T-helper 1 cell treated with Interleukin-12 subunit alpha and Interleukin-12 subunit beta and Interleukin-4 antibody, amounts not matched to agents 30 μg/mL and 1 μg/mL, for 36 hours (primary cell): ENCODE measurements at regions not wholly inside any gene's neighbourhood (a gene's known extent, or its start where the extent isn't known, plus 50 kb on each side); places are given as distances from the start of the nearest gene placed in this dataset.

Experiments used
- H3K27ac Mint-ChIP-seq: one replicate; pipeline ENCODE4 v1.8.0; 2021; ENCODE audit warnings: mild to moderate bottlenecking, mixed read lengths
- H3K27me3 Mint-ChIP-seq: one replicate; pipeline ENCODE4 v1.8.0; 2021; ENCODE audit warnings: low read depth, mixed read lengths
- H3K36me3 Mint-ChIP-seq: one replicate; pipeline ENCODE4 v1.8.0; 2021; ENCODE audit warnings: low read depth, mixed read lengths
- H3K4me1 Mint-ChIP-seq: one replicate; pipeline ENCODE4 v1.8.0; 2021; ENCODE audit warnings: low read depth, mixed read lengths
- H3K4me3 Mint-ChIP-seq: one replicate; pipeline ENCODE4 v1.8.0; 2021; ENCODE audit warnings: mild to moderate bottlenecking, moderate library complexity, mixed read lengths
- H3K9me3 Mint-ChIP-seq: one replicate; pipeline ENCODE4 v1.8.0; 2021; ENCODE audit warnings: mixed read lengths

GRCh38 chr2:120802867-120803484 is 67.3 kb downstream of the GLI2 start:
- Mint-ChIP-seq H3K4me3 (no peak overlapping the region), H3K4me1 (no peaks in the 10 kb centered on the region), H3K36me3 (no peaks in the 10 kb centered on the region)

GRCh38 chr2:120803764-120804335 is 68.2 kb downstream of the GLI2 start:
- no peaks in the 10 kb centered on the region for H3K36me3 Mint-ChIP-seq
- H3K9me3 Mint-ChIP-seq: no peaks in the 10 kb centered on the region
- H3K27ac Mint-ChIP-seq: no peak overlapping the region

More at GRCh38 chr2:120802867-120803484, 67.3 kb downstream of the GLI2 start:
- no peak overlapping the region for H3K27ac Mint-ChIP-seq
- H3K27me3 Mint-ChIP-seq: no peaks in the 10 kb centered on the region
- H3K9me3 Mint-ChIP-seq: no peaks in the 10 kb centered on the region

GRCh38 chr2:120804459-120804858 is 68.8 kb downstream of the GLI2 start:
- H3K4me3 Mint-ChIP-seq: no peak overlapping the region

More at GRCh38 chr2:120803764-120804335, 68.2 kb downstream of the GLI2 start:
- H3K27me3 Mint-ChIP-seq: no peaks in the 10 kb centered on the region
- H3K4me1 Mint-ChIP-seq: no peaks in the 10 kb centered on the region
- no peak overlapping the region for H3K4me3 Mint-ChIP-seq

GRCh38 chr2:120805011-120805410 is 69.3 kb downstream of the GLI2 start:
- H3K27me3 Mint-ChIP-seq: no peaks in the 10 kb centered on the region
- no peak overlapping the region for H3K27ac Mint-ChIP-seq
- no peaks in the 10 kb centered on the region for H3K4me1 Mint-ChIP-seq
- no peaks in the 10 kb centered on the region for H3K9me3 Mint-ChIP-seq
- H3K36me3 Mint-ChIP-seq: no peaks in the 10 kb centered on the region
- no peak overlapping the region for H3K4me3 Mint-ChIP-seq

More at GRCh38 chr2:120804459-120804858, 68.8 kb downstream of the GLI2 start:
- H3K9me3 Mint-ChIP-seq: no peaks in the 10 kb centered on the region
- H3K27me3 Mint-ChIP-seq: no peaks in the 10 kb centered on the region
- no peaks in the 10 kb centered on the region for H3K4me1 Mint-ChIP-seq
- H3K27ac Mint-ChIP-seq: no peak overlapping the region
- no peaks in the 10 kb centered on the region for H3K36me3 Mint-ChIP-seq

GRCh38 chr2:120805602-120806001 is 69.9 kb downstream of the GLI2 start:
- no peaks in the 10 kb centered on the region for H3K4me1 Mint-ChIP-seq
- no peaks in the 10 kb centered on the region for H3K36me3 Mint-ChIP-seq
- no peaks in the 10 kb centered on the region for H3K27me3 Mint-ChIP-seq
- H3K27ac Mint-ChIP-seq: no peak overlapping the region
- no peaks in the 10 kb centered on the region for H3K9me3 Mint-ChIP-seq
- no peak overlapping the region for H3K4me3 Mint-ChIP-seq

- Mint-ChIP-seq H3K36me3 (no peaks in the 10 kb centered on the region), H3K9me3 (no peaks in the 10 kb centered on the region), H3K27me3 (no peaks in the 10 kb centered on the region), H3K4me1 (no peaks in the 10 kb centered on the region), H3K27ac (no peak overlapping the region), H3K4me3 (no peak overlapping the region)
These were observed 72.1 kb downstream of the GLI2 start for GRCh38 chr2:120807751-120808150.

- Mint-ChIP-seq H3K9me3 (no peaks in the 10 kb centered on the region), H3K27ac (no peak overlapping the region), H3K4me3 (no peak overlapping the region), H3K36me3 (no peaks in the 10 kb centered on the region), H3K27me3 (no peaks in the 10 kb centered on the region), H3K4me1 (no peaks in the 10 kb centered on the region)
These were observed 73.5 kb downstream of the GLI2 start for GRCh38 chr2:120809151-120809550.

- Mint-ChIP-seq H3K27me3 (no peaks in the 10 kb centered on the region), H3K36me3 (no peaks in the 10 kb centered on the region), H3K9me3 (no peaks in the 10 kb centered on the region), H3K4me3 (no peak overlapping the region), H3K27ac (no peak overlapping the region), H3K4me1 (no peaks in the 10 kb centered on the region)
These were observed 74.2 kb downstream of the GLI2 start for GRCh38 chr2:120809609-120810440.

- Mint-ChIP-seq H3K4me1 (no peaks in the 10 kb centered on the region), H3K9me3 (no peaks in the 10 kb centered on the region), H3K27me3 (no peaks in the 10 kb centered on the region), H3K36me3 (no peaks in the 10 kb centered on the region), H3K4me3 (no peak overlapping the region), H3K27ac (no peak overlapping the region)
These were observed 75.0 kb downstream of the GLI2 start for GRCh38 chr2:120810639-120811038.

GRCh38 chr2:120812866-120813265 is 77.2 kb downstream of the GLI2 start:
- H3K4me1 Mint-ChIP-seq: no peaks in the 10 kb centered on the region
- no peaks in the 10 kb centered on the region for H3K27me3 Mint-ChIP-seq
- no peak overlapping the region for H3K4me3 Mint-ChIP-seq
- no peak overlapping the region for H3K27ac Mint-ChIP-seq
- H3K9me3 Mint-ChIP-seq: no peaks in the 10 kb centered on the region
- no peaks in the 10 kb centered on the region for H3K36me3 Mint-ChIP-seq

- no peak overlapping the region for H3K4me3 Mint-ChIP-seq
- H3K4me1 Mint-ChIP-seq: no peaks in the 10 kb centered on the region
- no peaks in the 10 kb centered on the region for H3K9me3 Mint-ChIP-seq
- H3K27ac Mint-ChIP-seq: no peak overlapping the region
- no peaks in the 10 kb centered on the region for H3K36me3 Mint-ChIP-seq
- H3K27me3 Mint-ChIP-seq: no peaks in the 10 kb centered on the region
These were observed 78.7 kb downstream of the GLI2 start for GRCh38 chr2:120814352-120814751.

- Mint-ChIP-seq H3K4me1 (no peaks in the 10 kb centered on the region), H3K4me3 (no peak overlapping the region), H3K27ac (no peak overlapping the region), H3K9me3 (no peaks in the 10 kb centered on the region), H3K36me3 (no peaks in the 10 kb centered on the region), H3K27me3 (no peaks in the 10 kb centered on the region)
These were observed 79.6 kb downstream of the GLI2 start for GRCh38 chr2:120815292-120815691.

GRCh38 chr2:120817136-120817955 is 81.7 kb downstream of the GLI2 start:
- H3K9me3 Mint-ChIP-seq: no peaks in the 10 kb centered on the region

GRCh38 chr2:120817956-120818325 is 82.3 kb downstream of the GLI2 start:
- H3K36me3 Mint-ChIP-seq: no peaks in the 10 kb centered on the region
- H3K4me1 Mint-ChIP-seq: no peaks in the 10 kb centered on the region
- no peaks in the 10 kb centered on the region for H3K9me3 Mint-ChIP-seq
- no peak overlapping the region for H3K27ac Mint-ChIP-seq
- H3K27me3 Mint-ChIP-seq: no peaks in the 10 kb centered on the region
- H3K4me3 Mint-ChIP-seq: no peak overlapping the region

More at GRCh38 chr2:120817136-120817955, 81.7 kb downstream of the GLI2 start:
- Mint-ChIP-seq H3K27me3 (no peaks in the 10 kb centered on the region), H3K27ac (no peak overlapping the region), H3K4me1 (no peaks in the 10 kb centered on the region), H3K36me3 (no peaks in the 10 kb centered on the region), H3K4me3 (no peak overlapping the region)
